HG03342 (cell line): ENCODE measurements at regions not wholly inside any gene's neighbourhood (a gene's known extent, or its start where the extent isn't known, plus 50 kb on each side); places are given as distances from the start of the nearest gene placed in this dataset.

Experiments used
- ATAC-seq: cut with Tn5 transposase; IDR thresholded peaks from one replicate; pipeline ENCODE4 v1.9.1; 2021; ENCODE audit warnings: mild to moderate bottlenecking, moderate library complexity; ENCODE audit not compliant: unreplicated experiment

DNA sequence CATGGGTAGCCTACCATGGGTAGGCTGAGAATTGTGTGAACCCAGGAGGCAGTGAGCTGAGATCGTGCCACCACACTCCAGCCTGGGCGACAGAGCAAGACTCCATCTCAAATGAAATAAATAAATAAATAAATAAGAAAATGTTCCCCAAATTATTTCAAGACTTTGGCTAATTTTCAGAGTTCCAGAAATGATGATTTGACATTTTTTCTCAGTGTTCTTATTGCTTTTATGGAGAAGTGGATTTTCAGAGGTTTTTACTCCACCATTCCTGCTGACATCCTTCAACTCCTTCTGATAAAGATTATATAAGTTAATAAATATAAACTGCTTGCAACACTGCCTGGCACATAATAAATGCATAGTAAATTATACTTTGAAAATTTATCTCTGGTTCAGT lies 80.4 kb upstream of the PRKCQ start:
- no peak for ATAC-seq

- ATAC-seq = no peak
Measured at GRCh38 chr10:6659451-6659850, 79.4 kb upstream of the PRKCQ start.

- ATAC-seq = no peak
Measured at GRCh38 chr10:6657669-6658068, 77.6 kb upstream of the PRKCQ start.

DNA sequence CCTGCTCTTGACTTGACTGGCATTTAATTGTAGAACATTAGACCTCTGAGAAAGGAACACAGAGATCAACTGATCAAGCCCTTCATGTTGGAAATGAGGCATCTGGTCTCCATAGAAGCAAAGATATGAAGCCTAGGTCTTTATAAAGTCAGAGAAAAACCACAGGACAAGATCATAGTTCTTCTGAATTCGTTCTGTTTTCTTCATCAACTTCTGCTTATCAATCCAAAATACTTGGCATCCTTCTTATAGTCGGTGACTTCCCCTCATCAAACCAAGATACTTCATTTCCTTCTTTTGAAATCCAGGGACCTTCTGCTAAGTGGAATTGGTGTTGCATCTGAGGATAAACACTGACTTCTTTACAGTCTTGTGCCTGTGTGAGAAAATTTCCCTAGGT lies 77.1 kb upstream of the PRKCQ start:
- ATAC-seq = no peak

DNA sequence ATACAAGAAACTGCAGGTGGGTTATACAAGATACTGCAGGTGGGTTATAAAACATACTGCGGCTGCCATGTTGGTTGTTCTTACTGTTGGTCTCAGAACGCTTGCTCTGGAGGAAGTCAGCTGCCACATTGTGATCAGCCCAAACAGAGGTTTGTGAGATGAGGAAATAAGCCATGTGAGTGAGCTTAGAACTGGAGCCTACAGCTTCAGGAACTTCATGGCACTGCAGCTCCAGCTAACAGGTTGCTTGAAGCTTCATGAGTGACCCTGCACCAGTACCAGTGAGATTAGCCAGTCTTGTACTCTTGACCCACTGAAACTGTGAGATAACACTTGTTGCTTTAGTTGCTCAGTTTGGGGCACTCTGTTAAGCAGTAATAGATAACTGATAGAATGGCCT lies 74.5 kb upstream of the PRKCQ start:
- ATAC-seq = no peak

GRCh38 chr10:6650586-6650985 lies 70.5 kb upstream of the PRKCQ start:
- no peak for ATAC-seq

GRCh38 chr10:6649903-6650302 lies 69.8 kb upstream of the PRKCQ start:
- no peak for ATAC-seq

GRCh38 chr10:6648894-6649720 lies 69.0 kb upstream of the PRKCQ start:
- ATAC-seq = no peak

DNA sequence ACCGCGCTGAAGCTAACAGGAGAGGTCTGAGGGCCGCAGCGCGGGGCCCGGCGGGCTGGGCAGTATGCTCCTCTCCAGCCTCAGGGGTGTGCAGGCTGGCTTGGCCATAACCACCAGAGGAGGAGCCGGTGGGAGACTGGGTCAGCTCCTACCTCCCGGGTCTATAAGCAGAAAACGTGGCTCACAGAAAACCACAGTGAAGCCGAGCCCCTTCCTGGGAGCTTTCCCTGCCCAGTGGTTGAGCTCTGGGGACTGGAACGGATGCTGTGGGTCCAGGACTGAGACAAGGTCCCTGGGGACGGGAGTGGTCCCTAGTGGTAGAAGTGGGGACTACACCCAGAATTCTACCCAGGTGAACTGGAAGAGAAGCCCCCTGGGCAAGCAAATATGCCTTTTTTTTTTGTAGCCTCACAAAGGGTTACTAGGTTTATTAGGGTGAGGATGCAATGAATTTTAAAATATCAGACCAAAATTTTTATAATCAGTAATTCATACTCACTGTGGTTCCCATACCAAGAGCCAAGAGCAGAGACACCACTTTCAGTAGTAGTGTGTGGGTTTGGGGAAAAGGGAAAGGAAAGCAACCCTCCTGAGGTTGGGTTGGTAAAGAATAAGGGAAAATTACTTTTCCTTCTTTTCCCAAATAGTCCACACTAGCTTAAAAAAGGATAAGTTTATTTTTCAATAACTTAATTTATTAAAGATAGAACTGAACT lies 67.9 kb upstream of the PRKCQ start:
- no peak for ATAC-seq

DNA sequence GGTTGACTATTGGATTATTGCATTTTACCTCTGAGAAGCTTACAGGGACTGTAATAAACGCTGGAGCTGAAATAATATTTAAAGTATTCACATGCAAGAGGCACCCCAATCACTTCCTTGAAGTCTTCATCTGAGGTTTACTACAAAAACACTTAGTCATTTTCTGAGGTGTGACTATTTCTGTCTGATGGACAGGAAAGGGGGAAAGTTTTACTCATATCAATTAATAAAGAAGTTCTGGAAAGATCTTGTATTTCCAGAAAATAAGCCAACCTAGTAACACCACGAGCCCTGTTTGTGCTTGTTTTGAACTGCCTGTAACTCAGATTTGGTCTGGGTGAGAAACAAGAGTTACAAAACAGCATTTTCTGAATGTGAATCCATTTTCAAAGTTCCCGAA lies 63.9 kb upstream of the PRKCQ start:
- ATAC-seq = no peak

GRCh38 chr10:6642876-6643275 lies 62.8 kb upstream of the PRKCQ start:
- ATAC-seq = no peak

DNA sequence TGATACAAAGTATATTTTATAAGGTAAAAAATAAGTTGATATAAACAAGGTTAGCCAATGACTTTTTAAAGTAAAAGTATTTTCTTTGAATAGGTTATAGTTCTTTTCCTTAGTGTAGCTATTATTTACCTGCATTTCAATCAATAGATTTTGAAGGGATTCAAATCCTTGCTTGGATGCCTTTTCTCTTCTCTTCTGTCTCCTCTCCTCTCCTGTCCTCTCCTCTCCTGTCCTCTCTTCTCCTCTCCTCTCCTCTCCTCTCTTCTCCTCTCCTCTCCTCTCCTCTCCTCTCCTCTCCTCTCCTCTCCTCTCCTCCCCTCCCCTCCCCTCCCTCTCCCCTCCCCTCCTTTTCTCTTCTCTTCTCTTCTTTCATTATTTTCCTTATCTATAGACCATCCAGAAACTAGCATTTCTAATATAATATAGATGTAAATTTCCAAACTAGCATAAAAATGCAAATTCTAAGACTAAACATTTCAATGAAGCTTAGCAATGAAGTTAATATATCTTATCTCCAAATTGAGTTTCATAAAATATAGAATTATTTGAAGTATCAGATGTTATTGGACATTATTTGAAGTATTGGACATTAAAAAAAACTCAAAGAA lies 60.5 kb upstream of the PRKCQ start:
- ATAC-seq = no peak

DNA sequence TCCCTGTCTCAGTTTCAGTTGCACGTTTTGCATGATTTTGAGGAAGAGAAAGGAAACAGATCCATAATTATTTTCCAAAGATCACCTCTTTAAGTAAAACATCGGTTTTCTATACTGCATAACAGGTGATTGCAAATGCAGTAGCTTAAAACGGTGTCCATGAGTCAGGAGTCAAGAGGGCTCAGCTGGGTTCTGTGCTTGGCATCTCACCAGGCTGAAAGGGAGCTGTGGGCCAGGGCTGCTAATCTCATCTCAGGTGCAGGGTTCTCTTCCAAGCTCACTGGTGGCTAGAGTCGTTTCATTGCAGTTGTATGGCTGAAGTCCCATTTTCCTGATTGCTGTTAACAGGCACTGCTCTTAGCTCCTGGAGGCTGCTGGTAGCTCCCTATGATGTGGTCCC lies 57.0 kb upstream of the PRKCQ start:
- ATAC-seq = no peak

- ATAC-seq = no peak
Measured at GRCh38 chr10:6635784-6636183, 55.7 kb upstream of the PRKCQ start.
